ENCODE measurements at regions not wholly inside any gene's neighbourhood (a gene's known extent, or its start where the extent isn't known, plus 50 kb on each side); places are given as distances from the start of the nearest gene placed in this dataset.

- no peaks in the 10 kb centered on the region for H3K27me3 ChIP-seq (ENCODE audit: insufficient read depth)
- no peaks in the 10 kb centered on the region for H3K36me3 ChIP-seq (ENCODE audit: insufficient read depth)
- no peaks in the 10 kb centered on the region for H3K36me3 Mint-ChIP-seq (ENCODE audit: low read depth)
- H3K27ac ChIP-seq (ENCODE audit: low read depth): no peak overlapping the region
- TF ChIP-seq CTCF (conservative IDR thresholded peaks at IDR 0.05; ENCODE audit: low read depth in 2 of 2) (no peak), NANOG (IDR thresholded peaks at IDR 0.05; ENCODE audit: borderline replicate concordance) (no peak), JUNB (IDR thresholded peaks at IDR 0.05; ENCODE audit: unreplicated experiment) (no peak), POLR2AphosphoS5 (IDR thresholded peaks at IDR 0.05; ENCODE audit: low read depth) (no peak), REST (IDR thresholded peaks at IDR 0.05; ENCODE audit: unreplicated experiment) (no peak), EZH2phosphoT487 (IDR thresholded peaks at IDR 0.05; ENCODE audit: unreplicated experiment) (no peak)
- no peak for DNase-seq (ENCODE audit: low spot score)
- H3K4me3 ChIP-seq: no peak overlapping the region
- no peak overlapping the region for H3K27ac Mint-ChIP-seq
- H2AFZ ChIP-seq: no peak overlapping the region
- H3K9me2 ChIP-seq (ENCODE audit: insufficient read depth): no peaks in the 10 kb centered on the region
- H3K4me2 ChIP-seq: no peak overlapping the region
- peaks cover 9% of the 10 kb centered on the region for H3K27me3 Mint-ChIP-seq (ENCODE audit: insufficient read depth, low read depth, poor library complexity)
- H3K4me3 Mint-ChIP-seq: no peak overlapping the region
- no peak for ATAC-seq
- no peaks in the 10 kb centered on the region for H3K9me3 Mint-ChIP-seq
- no peaks in the 10 kb centered on the region for H3F3A ChIP-seq (replicated peaks; ENCODE audit: low read depth)
- H3K4me1 ChIP-seq (ENCODE audit: insufficient read depth): no peaks in the 10 kb centered on the region
- no peaks in the 10 kb centered on the region; the same call in 2 of the 3 replicates for H3K4me1 Mint-ChIP-seq
- H4K20me1 ChIP-seq (replicated peaks; ENCODE audit: insufficient read depth): no peaks in the 10 kb centered on the region
- no peaks in the 10 kb centered on the region for H3K79me2 ChIP-seq (replicated peaks; ENCODE audit: insufficient read depth)
Observed at GRCh38 chr5:2892466-2893000, 141.1 kb upstream of the IRX2 start.

- ATAC-seq (no peak), DNase-seq (ENCODE audit: low spot score) (no peak)
- Histone ChIP-seq H3K4me2 (no peak overlapping the region), H3K9me2 (ENCODE audit: insufficient read depth) (no peaks in the 10 kb centered on the region), H3F3A (replicated peaks; ENCODE audit: low read depth) (no peaks in the 10 kb centered on the region), H3K4me1 (ENCODE audit: insufficient read depth) (no peaks in the 10 kb centered on the region), H3K4me3 (no peak overlapping the region), H2AFZ (no peak overlapping the region), H3K27ac (ENCODE audit: low read depth) (no peak overlapping the region), H4K20me1 (replicated peaks; ENCODE audit: insufficient read depth) (no peaks in the 10 kb centered on the region), H3K36me3 (ENCODE audit: insufficient read depth) (no peaks in the 10 kb centered on the region), H3K27me3 (ENCODE audit: insufficient read depth) (no peaks in the 10 kb centered on the region), H3K79me2 (replicated peaks; ENCODE audit: insufficient read depth) (no peaks in the 10 kb centered on the region)
- Mint-ChIP-seq H3K36me3 (ENCODE audit: low read depth) (no peaks in the 10 kb centered on the region), H3K4me3 (no peak overlapping the region), H3K27me3 (ENCODE audit: insufficient read depth, low read depth, poor library complexity) (peaks cover 9% of the 10 kb centered on the region), H3K9me3 (no peaks in the 10 kb centered on the region), H3K27ac (no peak overlapping the region), H3K4me1 (no peaks in the 10 kb centered on the region; the same call in 2 of the 3 replicates)
- TF ChIP-seq CREB1 (CRISPR knock-in tag; IDR thresholded peaks at IDR 0.05; ENCODE audit: low read depth): no peak
- TF ChIP-seq ZNF331 (CRISPR knock-in tag; IDR thresholded peaks at IDR 0.05; ENCODE audit: low read depth): no peak
- TF ChIP-seq ZNF462 (CRISPR knock-in tag; IDR thresholded peaks at IDR 0.05): no peak
- no peak for TF ChIP-seq ZNF114 (CRISPR knock-in tag; IDR thresholded peaks at IDR 0.05)
- no peak for TF ChIP-seq NANOG (IDR thresholded peaks at IDR 0.05; ENCODE audit: borderline replicate concordance)
- TF ChIP-seq POLR2AphosphoS5 (IDR thresholded peaks at IDR 0.05; ENCODE audit: low read depth): no peak
Observed at GRCh38 chr5:2891781-2892180, 140.3 kb upstream of the IRX2 start.
